ENCODE measurements at regions not wholly inside any gene's neighbourhood (a gene's known extent, or its start where the extent isn't known, plus 50 kb on each side); places are given as distances from the start of the nearest gene placed in this dataset.
"Not testable (repeated sequence)": the region's sequence is repeated elsewhere in the genome, so short reads cannot be mapped to it uniquely, and the experiment has no call there.

DNA sequence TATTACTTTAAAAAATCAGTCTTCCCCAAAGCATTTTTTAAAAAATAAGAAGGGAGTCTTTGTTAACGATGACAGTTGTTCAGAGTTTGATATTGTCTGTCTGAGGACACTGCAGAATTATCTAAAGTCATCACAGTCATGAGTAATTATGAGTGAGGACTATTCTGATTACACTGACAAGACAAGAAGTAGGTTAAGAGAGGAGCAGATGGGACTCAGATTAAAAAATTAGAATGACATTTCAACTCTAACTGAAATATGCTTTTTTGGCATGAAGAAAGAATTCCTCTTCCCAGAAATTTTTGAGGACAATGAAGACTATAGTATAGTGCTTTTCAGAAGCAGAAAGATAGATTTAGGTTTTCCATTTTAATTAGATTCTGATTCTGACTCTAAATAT, 456.5 kb downstream of the EPHA7 start:
- DNase-seq (ENCODE audit: low read depth in 4 of 4, low spot score in 2 of 4) = no peak

DNA sequence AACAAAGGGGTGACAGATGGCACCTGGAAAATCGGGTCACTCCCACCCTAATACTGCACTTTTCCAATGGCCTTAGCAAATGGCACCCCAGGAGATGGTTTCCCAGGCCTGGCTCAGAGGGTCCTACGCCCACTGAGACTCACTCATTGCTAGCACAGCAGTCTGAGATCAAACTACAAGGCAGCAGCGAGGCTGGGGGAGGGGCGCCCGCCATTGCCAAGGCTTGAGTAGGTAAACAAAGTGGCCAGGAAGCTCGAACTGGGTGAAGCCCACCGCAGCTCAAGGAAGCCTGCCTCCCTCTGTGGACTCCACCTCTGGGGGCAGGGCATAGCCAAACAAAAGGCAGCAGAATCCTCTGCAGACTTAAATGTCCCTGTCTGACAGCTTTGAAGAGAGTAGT, 467.2 kb downstream of the EPHA7 start:
- DNase-seq (ENCODE audit: low read depth in 4 of 4, low spot score in 2 of 4) = not testable (repeated sequence)

DNA sequence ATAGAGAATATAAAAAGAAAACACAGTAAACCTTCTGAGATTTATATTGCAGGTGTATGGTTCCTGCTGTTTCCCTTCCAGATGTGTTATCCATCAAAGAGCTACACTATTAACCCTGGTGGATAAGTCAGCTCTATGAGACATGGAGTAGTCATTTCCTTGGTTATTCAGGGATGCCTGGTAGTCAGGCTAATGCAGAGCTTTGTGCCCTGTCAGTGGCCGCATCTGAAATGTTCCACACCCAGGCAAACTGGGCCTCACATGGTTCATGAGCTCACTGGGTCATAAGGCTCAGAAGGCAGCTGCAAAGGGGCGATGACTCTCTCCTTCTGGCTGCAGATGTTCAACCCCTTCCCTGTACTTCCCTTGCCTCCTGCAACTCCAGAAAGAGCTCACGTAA, 473.6 kb downstream of the EPHA7 start:
- DNase-seq (ENCODE audit: low read depth in 4 of 4, low spot score in 2 of 4) = no peak

DNA sequence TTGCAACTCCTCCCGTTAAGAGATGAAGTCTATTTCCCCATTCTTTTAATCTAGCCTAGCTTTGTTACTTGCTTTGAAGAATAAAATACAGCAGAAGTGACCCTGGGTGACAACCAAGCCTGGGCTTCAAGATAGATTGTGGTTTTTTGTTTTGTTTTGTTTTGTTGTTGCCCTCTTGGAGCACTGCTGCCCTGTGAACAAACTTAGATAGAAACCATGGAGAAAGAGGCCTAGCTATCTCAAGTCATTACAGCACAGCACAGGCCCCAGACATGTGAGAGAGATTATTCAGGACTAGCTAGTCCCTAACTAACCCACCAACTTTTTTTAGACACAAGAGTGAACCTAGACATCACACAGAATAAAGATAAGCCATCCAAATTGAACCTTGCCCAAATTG, 475.2 kb downstream of the EPHA7 start:
- DNase-seq (ENCODE audit: low read depth in 4 of 4, low spot score in 2 of 4) = no peak

DNA sequence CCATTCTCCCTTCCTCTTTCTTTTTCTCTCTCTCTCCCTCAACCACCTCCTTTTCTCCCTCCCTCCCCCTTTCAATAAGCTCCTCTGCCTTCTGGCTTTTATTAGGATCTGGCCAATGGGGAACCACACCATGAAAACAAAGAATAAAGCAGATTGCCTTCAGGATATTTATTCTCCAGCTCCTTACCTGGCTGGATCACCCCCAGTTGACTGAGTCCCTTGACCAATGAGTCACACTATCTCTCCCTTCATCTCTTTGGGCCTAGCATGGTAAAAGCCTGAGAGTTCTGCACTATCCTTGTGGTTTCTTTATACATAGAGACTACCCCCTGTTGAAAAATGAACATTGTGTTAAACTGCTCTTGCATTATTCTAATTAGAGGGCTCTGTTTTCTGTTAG, 476.8 kb downstream of the EPHA7 start:
- no peak for DNase-seq (ENCODE audit: low read depth in 4 of 4, low spot score in 2 of 4)

DNA sequence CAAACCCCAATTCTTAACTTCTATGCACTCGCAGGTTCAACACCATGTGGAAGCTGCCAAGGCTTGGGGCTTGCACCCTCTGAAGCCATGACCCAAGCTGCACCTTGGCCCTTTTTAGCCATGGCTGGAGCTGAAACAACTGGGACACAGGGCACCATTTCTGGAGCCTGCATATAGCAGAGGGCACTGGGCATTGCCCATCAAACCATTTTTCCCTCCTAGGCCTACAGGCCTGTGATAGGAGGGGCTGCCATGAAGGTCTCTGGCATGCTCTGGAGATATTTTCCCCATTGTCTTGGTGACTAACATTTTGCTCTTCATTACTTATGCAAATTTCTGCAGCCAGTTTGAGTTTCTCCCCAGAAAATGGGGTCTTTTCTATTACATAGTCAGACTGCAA, 484.7 kb downstream of the EPHA7 start:
- no peak for DNase-seq (ENCODE audit: low read depth in 4 of 4, low spot score in 2 of 4)

DNA sequence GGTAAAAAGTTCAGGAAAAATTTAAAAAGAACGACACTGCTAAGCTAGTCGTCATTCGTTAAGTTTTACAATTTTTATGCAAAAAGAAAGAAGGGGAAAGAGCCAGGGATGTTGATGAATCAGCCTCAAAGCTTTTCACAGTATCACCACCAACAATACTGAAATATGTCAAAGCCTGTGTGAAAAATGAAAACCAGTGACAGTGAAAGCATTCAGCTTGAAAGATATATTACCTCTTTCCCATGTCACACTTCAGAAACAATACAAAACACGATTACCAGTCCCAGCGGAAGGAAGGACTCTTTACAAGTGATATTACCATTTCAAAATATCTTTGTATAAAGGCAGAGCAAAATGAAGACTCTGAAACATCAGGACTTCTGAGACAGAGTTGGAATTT, 489.2 kb downstream of the EPHA7 start:
- no peak for DNase-seq (ENCODE audit: low read depth in 4 of 4, low spot score in 2 of 4)

DNA sequence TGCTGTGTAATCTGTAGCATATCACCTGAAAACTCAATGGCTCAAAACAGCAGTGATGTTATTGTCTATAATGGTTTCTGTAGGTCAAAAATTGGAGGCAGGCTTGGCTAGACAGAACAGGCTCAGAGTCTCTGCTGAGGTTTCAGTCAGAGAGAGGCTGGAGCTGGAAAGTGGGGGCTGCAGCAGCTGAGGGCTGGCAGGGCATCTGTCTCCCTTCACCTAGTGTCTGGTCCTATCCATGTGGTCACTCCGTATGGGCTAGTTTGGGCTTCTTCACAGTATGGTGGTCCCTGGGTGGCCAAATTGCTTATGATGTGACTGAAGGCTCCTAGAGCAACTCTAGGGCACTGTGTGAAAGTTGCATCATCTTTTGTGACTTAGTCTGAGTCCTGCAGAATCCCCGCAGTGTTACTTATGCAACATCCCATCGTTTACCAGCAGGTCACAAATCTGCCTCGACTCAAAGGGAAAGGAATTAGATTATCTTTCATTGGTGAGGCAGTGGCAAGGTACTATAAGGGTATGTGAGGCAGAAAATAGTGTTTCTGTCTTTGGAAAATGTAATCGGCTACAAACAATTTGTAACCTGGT, 497.0 kb downstream of the EPHA7 start:
- DNase-seq (ENCODE audit: low read depth in 4 of 4, low spot score in 2 of 4) = no peak

DNA sequence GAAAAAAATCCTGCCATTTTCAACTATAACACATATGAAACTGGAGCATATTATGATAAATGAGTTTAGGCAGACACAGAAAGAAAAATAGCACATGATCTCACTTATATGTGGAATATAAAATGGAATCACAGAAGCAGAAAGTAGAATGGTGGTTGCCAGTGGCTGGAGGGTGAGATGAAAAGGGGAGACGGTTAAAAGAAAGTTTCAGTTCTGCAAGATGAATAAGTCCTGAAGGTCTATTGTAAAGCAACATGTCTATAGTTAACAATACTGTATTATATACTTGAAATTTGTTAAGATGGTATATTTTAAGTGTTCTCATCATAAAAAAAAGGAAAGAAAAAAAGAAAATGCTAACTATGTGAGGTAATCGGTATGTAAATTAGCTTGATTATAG, 503.9 kb downstream of the EPHA7 start:
- DNase-seq (ENCODE audit: low read depth in 4 of 4, low spot score in 2 of 4) = no peak

DNA sequence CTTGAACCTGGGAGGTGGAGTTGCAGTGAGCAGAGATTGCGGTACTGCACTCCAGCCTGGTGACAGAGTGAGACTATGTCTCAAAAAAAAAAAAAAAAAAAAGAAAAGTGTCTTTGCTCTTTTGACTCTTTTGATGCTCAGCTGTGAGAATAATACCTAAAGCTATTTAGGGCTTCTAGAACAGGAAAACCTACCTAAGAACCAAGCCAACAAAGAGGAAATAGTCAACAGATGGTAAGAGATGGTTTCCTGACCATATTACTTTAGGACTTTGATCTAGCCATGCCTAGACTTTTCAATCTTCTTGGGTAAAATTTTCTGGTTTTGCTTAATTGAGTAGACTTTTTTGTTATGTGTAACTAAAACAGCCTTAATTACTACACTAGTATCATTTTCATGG, 508.1 kb downstream of the EPHA7 start:
- no peak for DNase-seq (ENCODE audit: low read depth in 4 of 4, low spot score in 2 of 4)

DNA sequence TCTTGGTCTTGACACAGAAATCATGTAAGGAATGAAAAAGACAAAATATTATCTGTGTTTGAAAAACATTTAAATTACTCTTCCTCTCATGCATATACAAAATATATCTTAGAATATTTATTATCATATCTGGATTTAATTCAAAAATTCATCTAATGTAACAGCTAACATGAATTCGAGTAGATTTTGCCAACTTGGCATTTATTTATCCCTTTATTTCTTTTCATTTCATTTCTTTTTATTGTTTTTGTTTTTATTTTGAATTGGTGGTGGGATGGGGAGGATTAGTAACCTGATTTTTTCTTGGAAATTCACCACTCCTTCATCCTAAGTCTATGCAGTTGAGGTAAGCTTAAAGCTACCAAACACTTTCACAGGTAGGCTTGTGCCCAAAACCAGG, 508.7 kb downstream of the EPHA7 start:
- DNase-seq (ENCODE audit: low read depth in 4 of 4, low spot score in 2 of 4) = no peak

DNA sequence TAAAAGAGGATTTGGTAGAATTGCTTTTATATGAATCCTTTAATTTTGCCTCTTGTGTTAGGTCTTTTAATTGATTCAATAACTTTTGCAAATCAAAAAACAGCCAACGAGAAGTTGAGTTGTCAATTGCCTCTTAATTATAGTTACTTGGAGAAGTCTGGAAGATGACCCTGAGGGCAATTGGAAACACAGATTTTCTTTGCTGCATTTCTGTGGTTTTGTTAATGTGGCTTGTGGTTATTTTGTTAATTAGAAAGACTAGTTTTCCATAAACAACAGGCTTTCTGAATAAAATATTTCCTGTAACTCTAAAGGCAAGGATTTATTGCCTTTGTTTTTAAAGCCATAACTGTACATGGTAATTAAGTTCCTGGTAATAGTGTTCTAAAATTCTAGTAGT, 513.0 kb downstream of the EPHA7 start:
- no peak for DNase-seq (ENCODE audit: low read depth in 4 of 4, low spot score in 2 of 4)

DNA sequence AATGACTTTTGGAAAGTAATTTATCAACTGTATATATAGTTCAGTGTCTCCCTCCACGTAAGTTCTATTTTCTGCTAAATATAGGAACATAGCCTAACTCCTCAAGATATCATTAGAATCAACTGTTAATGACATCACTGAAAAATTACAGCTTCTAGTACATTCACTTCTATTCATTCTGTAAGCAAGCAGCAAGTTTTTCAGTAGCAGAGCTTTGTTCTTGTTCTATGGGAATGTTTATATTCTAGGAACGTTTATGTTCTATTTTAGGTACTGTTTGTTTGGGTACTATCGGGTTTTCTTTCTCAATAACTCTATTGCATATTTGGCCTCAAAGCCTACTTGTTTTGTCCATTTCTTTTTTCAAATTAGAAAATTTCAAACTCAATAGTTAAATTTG, 525.6 kb downstream of the EPHA7 start:
- DNase-seq (ENCODE audit: low read depth in 4 of 4, low spot score in 2 of 4) = no peak

DNA sequence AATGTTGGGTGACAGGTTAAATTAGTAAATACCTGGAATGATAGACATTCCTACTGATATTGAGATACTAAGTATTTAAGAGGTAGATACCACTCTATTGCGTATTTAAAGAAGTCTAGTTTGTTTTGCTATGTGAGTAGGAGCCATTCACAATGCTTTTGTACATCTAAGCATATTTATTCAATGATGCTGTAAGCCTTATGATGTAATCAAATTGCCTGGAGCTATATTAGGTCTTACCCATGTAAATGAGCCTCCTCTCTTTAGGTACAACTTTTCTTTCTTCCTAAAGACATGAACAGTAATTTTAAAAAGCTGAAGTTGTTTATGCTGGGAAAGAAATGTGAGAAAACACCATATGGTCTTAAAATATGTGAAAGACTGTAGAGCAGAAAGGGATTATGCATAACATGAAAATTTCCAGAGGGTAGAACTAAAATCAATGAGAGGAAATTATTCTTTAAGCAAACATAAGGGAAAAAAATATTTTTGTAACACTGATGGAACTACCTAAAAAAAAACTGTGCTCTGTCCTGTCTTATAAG, 526.7 kb downstream of the EPHA7 start:
- DNase-seq (ENCODE audit: low read depth in 4 of 4, low spot score in 2 of 4) = no peak

DNA sequence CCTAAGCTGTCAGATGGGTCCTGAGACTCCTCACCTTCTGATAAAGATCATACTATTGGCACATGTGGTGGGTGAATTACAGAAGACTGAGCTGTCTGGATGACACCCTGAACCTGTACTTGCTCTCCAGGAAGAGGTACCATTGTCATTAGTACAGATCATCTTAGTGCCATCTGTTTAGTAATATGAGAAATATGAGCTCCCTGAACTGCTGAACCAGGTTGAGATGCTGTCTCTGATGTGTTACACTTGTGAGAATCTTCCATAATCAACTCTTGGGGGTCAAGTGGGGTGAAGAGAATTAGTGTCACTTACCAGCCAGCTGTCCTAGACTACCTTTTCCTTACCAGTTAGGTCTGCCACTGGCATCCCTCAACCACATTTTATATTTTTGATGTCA, 531.0 kb downstream of the EPHA7 start:
- DNase-seq (ENCODE audit: low read depth in 4 of 4, low spot score in 2 of 4) = no peak

DNA sequence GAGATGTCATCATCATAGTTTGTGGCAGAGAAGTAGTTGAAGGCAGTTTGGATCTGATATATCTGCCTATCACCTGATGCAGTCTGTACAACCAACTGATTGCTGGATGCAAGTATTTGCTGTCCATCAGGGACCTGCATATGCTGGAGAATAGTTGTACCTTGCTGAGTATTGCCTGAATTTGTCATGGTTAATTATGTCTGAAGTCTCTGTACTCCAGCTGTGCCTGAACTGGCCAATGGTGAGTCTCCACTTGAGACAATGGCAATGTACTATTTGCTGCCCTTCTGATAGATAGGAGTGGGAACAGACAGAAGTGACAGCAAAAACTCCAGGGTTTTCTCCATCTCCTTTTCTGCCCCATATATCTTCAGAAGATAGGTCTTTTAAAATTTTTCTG, 531.5 kb downstream of the EPHA7 start:
- no peak for DNase-seq (ENCODE audit: low read depth in 4 of 4, low spot score in 2 of 4)

DNA sequence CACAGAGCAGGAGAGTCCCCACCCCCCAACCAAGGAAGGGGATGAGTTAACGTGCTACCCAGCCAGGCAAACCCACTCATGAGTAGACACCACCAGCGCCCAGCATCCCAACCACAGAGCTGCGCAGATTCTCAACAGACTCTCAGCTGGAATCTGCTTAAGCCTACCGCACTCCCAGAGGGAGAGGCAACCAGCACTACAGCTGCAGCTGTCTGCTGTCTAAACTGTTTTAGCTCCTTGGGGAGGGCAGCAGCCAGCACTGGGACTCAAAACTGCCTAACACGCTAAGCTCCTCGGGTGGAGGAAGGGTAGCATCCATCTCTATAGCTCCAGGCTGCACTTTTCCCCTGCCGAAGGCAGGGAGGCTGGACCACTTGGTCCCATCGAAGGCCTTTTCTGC, 539.8 kb downstream of the EPHA7 start:
- DNase-seq (ENCODE audit: low read depth in 4 of 4, low spot score in 2 of 4) = no peak

DNA sequence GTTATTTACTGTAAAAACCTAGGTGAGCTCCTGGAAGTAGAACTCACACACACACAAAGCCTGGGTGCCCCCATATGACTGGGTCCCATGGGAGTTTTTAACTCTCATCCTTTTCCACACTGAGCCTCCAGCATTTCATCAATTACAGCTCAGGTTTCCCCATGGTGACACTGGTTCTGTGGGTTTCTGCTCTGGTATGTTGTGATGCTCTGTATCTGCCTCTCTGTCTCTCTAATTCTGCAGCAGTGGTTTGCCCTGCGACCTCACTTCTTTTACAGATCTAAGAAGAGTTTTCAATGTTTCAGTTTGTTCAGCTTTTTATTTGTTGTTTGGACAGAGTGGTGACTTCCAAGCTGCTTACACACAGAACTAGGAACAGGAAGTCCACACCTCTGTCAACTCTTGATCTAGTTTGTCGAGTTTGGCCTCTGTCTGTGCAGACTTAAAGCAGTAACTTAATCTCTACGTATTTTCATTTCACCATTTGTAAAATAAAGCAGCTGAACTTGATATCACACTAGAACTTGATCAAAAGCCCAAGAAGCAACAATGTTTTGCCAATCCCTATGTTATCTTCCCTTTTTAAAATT, 554.3 kb downstream of the EPHA7 start:
- no peak for DNase-seq (ENCODE audit: low read depth in 4 of 4, low spot score in 2 of 4)

DNA sequence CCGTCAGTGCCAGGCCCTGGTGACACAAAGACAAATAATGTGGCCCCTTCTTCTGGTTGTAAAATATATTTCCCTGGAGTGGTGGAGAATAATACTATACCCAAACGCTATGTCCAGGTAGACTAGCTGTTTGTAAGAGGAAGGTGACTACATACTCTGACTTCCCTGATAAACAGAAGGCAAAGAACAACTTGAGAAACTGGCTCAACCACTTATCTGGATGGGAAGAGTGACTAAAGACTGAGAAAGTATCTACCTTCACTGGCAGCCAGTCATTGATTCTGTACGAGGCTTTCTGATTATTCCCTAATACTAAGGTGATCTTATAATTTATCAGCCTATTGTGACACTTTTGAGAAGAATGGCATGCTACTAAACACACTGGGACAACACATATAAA, 569.7 kb downstream of the EPHA7 start:
- no peak for DNase-seq (ENCODE audit: low read depth in 4 of 4, low spot score in 2 of 4)

DNA sequence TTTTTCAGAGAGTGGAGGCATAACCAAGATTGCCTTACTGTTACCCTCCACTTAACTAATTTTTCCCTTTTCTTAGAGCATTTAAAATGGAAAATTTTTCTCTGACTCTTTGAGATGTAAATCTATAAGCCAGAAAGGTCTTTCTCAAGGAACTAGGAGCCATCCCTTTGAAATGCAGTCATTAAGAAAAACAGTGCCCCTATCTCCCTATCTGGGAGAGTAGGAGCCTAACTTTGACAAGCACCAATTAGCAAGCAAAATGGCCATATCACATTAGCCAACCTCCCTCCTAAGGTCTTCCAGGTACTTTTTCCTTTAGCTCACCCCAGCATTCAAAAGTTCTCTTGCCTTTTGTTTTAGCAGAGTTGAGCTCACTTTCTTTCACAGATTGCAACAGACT, 570.5 kb downstream of the EPHA7 start:
- DNase-seq (ENCODE audit: low read depth in 4 of 4, low spot score in 2 of 4) = no peak

DNA sequence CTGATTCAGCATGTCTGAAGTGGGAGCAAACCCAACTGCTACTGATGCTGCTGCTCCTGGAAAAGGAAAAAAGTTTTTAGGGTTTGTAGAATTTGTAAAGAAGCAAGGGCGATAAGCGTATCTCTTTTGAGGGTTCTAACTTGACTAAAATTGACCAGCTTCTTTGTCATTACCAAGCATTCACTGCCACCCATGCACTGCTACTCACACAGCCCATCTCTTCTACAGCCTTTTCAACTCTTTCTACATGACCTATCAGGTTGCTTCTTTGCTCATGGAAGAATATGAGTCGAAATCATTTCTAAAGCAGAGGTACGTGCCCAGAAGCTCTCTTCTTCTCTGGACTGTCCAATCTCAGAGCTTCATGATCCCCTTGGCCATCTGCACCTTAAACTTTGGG, 570.9 kb downstream of the EPHA7 start:
- no peak for DNase-seq (ENCODE audit: low read depth in 4 of 4, low spot score in 2 of 4)

DNA sequence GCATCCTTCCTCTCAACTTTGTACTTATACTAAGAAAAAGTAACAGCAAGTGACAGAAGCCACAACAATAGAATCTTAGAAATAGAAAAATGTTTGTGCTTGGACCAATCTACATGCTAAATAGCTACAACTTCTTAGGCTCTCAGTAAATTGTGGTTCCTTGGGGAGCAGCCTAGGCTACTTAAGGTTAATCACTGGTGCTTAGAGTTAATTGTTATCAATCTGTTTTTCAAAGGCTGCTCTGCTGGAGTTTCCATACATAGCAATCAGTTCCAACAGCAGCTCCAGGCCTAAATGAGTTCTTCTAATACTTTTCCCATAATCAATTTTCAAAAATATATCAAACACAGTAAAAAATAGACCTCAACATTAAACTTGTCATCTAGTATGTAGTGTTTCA, 571.4 kb downstream of the EPHA7 start:
- no peak for DNase-seq (ENCODE audit: low read depth in 4 of 4, low spot score in 2 of 4)
